Stimulated activated CD8-positive, alpha-beta memory T cell treated with anti-CD3 and anti-CD28 coated beads, Interleukin-15, amount 100 ng/mL, for 1 hour (primary cell): ENCODE measurements at regions not wholly inside any gene's neighbourhood (a gene's known extent, or its start where the extent isn't known, plus 50 kb on each side); places are given as distances from the start of the nearest gene placed in this dataset.

Experiments
- DNase-seq: peaks from one replicate; pipeline ENCODE4 v3.0.0-alpha.2; 2020; ENCODE audit warnings: low read depth

DNA sequence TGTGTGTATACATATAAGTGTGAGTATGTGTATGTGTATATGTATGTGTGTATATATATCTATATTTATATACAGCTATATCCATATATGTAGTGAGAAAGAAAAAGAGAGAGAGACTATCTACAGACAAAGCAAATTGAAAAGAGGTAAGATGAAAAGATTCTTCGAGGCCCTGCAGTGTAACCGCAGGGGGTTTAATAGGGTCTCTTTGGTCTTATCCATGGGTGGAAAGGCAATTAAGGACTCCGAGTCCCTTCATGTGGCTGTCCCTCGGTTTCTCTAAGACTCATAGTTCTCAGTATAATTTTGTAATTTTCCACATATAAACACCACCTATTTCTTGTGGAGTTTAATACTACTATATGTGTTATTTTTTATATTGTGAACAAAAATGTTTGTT, 50.6 kb upstream of the JAZF1 start:
- no peak for DNase-seq

DNA sequence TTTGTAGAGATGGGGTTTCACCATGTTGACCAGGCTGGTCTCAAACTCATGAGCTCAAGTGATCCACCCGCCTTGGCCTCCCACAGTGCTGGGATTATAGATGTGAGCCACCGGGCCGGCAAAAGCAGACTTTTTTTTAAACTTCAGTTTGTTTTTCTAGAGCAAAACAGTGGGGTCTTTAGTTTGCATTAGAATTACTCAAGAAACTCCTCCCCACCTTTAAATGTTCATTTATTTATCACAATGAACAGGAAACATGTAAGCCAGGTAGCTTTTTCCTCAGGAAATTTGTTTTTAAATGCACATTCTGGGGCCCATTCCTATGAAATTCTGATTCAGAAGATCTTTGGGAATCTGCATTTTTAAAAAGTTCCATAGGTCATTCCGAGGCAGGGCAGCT, 56.0 kb upstream of the JAZF1 start:
- DNase-seq, result no peak

DNA sequence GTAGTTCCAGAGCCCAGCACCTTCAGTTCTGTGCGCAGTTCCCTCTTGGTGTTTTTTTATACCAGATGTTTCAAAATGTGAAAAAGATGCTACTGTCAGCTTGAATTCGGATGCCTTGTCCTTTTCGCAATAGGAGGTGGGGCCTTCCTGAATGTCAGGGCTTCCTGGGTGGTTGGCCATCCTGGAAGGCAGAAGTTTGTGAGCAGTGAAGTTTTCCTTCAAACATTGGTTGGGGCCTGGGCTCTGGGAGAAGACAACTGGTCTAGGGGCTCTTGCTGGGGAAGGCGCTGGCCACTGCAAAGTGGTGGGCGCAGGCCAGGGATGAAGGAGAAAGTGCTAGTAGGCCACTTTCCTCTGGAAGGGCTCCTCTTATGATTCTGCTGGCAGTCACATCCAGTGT, 56.8 kb upstream of the JAZF1 start:
- no peak for DNase-seq

DNA sequence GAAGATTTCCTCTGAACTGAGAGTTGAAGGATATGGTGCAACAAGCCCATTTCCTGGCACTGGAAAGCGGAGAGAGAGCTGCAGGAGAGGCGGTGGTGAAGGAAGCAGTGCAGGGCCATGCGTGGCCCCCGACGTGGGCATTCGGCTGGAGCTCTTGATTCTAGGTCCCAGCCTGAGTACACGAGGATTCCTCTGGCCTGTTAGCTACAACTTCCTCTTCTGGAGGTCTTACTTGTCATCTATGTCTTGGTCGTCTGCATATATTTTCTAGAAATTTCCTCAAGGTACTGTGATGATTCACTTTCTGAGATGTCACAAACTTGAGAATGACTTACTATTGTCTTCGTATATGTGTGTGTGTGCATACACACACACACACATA, 59.2 kb upstream of the JAZF1 start:
- no peak for DNase-seq

DNA sequence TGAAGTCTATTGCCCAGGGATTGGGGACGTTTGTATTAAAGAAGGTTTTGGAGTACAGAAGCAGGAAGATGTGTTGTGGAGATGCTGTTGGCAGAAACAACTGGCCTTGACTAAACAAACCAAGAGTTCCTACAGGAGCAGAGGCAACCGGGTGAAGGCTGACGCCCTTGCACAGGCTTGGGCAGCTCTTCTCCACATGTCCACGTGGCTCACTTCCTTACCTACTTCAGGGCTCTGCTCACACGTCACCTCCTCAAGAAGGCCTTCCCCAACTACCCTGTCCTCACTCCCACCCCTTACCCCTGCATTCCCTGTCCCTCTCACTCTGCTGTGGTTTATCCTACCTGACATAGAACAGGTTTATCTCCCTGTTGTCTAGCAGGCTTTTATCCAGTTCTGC, 59.9 kb upstream of the JAZF1 start:
- DNase-seq, result no peak

DNA sequence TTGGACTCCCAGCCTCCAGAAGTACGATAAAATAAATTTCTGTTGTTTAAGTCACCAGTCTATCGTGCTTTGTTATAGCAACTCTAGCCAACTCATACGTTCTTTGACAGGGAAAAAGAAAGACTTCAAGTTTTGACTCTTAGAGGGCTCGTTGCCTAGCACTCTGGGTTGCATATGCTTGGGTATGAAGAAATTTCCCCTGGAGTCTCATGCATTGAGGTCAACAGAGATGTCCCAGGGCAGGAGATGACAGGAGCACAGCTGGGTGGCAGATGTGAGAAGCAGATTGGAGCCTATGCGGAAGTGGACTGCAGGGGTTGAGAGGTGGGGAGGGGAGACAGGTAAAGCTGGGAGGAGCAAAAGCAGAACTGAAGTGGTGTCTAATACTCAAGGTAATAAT, 63.3 kb upstream of the JAZF1 start:
- DNase-seq, result no peak

DNA sequence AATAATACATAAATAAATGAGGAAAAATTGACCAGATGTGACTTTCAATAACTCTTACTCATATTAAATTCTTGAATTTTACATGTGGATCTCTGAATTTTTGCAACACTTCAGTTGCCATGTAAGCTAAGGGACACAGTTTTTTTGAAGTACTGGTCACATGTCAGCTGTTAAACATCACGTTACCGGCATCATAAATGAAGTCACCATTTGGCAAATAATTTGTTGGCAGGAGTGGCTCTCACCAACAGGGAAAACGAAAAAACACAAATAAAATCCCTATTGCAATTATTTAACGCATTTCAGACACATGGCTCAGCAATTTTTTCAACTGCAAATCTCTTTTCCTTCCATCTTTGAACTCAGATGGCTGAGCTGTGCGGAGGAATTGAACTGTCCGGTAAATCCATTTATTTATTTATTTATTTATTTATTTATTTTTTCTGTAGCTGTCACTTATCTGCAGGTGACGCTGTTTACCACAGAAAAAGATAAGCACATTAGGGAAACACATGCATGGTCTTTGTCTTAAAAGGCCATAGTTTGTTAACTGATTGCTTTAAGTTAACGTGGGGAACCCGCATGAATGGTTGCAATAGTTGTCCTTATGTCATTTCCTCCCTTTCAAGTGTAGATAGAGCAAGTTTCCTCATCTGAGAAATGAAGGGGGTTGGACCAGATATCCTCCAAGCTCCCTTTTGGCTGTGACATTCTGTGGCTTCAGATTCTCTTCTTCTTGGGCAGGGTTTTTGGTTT, 64.7 kb upstream of the JAZF1 start:
- DNase-seq, result no peak

DNA sequence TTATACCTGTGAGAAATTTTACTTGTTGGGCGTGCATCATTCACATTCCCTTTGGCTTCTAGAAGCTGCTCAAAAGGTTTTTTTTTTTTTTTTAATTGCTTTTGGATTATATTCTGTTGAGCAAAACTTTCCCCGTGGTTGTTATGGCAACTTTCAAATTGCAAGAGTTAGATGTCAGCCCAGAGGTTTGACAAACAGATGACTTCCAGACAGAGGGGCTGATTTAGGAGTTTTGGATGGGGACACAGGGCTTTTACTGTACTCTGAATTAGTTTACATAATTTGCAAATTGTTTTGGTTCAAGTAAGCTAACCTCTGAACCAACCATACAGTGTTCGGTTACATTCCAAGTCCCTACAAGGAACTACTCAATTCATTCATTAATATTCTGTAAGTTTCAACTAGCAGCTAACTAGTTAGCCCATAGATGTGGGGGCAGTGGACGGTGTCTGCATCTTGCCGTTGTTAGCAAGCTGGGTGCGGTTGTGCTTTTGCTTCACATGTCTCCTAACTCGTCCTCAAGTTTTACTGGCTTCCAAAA, 66.4 kb upstream of the JAZF1 start:
- no peak for DNase-seq

DNA sequence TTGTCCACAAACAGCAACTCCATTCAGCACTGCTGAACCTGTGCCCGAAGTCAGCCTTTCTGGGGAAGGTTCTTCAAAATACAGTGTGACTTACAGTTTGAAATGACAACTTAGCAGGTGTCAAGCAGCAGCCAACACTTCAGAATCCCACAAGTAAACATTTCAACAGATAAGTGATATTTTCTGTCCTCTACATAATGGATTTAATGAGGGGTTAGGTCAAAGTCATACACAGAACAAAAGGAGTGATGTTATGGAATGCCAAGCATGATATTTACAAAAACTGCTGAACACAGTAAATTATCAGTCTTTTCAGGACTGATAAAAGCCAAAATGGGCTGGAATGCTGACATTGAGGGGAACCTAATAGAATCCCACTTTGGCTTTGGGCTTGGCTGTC, 77.6 kb upstream of the JAZF1 start:
- no peak for DNase-seq

DNA sequence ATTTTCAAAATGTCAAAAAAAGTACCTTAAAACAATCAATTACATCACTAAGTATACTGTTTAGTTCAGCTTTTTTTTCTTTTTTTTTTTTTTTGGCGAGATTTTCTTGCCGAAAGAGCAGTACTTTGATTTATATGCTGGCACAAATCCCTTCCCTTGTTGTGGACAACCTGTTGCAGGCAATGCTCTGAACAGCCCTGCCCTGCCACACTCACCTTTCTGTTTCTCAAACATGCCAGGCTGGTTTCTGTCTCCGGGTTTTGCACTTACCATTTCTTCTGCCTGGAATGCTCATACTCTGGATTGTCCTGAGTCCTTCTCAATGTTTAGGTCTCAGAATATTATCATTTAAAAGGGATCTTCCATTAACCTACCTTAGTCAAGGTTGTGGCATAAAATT, 80.4 kb upstream of the JAZF1 start:
- DNase-seq, result no peak

DNA sequence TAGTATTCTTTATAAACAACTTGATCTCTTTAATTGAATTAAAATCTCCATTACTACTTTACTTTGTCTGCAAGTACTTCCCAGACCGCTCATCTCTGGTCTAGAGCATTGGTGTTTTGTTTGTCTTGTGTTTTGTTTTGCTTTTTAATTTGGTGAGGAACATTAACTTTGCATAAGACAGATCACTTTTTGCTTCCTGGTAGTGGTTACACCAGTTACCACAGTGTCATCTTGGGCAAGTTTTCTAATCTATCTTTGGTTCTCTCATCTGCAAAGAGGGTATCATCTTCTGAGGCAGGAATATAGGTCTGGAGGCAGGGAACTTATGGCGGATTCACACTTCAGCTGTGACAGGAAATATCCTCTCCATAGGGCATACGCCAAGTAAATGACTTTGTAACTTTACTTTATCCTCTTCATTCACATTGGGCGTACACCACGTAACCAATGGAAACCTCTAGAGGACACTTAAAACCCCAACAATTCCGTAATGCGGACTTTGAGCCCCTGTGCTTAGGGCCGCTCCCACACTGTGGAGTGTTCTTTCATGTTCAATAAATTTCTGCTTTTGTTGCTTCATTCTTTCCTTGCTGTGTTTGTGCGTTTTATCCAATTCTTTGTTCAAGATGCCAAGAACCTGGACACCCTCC, 83.2 kb upstream of the JAZF1 start:
- no peak for DNase-seq

DNA sequence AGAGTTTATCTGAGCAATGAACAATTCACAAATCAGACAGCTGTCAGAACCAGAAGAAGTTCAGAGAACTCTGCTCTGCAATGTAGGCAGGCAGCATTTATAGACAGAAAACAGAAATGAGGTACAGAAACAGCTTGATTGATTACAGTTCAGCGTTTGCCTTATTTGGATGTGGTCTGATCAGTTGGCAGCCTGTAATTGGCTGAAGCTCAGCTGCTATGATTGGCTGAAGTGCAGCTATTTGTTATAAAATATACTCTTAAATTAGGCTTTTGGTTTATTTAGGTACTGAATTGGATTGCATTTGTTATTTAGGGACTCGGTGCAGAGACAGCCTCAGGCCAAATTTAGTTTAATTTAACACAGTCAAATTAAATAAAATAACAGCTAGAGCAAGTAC, 85.8 kb upstream of the JAZF1 start:
- no peak for DNase-seq

DNA sequence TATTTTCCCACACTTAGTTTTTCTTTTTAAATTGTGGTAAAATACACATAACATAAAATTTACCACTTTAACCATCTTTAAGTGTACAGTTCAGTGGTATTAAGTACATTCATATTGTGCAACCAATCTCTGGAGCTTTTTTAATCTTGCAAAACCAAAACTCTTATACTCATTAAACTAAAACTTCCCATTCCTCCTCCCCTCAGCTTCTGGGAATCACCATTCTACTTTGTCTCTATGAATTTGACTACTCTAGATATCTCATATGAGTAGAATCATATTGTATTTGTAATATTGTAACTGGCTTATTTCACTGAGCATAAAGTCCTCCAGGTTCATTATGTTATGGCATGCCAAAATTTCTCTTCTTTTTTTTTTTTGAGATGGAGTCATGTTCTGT, 86.4 kb upstream of the JAZF1 start:
- no peak for DNase-seq

DNA sequence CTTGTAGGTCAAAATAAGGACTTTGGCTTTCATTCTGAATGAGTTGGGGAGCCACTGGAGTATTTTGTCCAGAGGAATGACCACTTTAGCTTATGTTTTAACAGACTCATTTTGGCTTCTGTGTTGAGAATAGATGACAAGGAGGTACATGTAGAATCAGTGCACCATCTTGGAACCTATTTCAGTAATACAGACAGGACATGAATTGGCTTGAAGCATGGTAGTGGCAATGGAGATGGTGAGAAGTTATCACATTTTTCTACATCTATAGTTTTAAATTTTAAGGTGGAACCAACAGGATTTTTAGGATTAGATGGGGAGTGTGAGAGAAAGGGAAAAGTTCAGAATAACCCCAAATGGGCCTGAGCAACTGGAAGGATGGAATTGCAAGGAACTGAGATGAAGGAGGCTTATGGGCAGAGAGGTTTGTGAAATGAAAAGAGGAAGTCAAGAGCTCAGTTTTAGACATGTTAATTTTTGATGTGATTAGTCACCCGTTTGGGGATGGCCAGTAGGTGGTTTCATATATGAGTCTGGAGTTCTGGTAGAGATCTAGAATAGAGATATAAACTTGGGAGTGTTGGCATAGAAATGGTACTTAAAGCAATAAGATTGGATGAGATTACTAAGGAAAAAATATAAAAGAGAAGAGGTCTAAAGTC, 89.2 kb upstream of the JAZF1 start:
- DNase-seq, result no peak

DNA sequence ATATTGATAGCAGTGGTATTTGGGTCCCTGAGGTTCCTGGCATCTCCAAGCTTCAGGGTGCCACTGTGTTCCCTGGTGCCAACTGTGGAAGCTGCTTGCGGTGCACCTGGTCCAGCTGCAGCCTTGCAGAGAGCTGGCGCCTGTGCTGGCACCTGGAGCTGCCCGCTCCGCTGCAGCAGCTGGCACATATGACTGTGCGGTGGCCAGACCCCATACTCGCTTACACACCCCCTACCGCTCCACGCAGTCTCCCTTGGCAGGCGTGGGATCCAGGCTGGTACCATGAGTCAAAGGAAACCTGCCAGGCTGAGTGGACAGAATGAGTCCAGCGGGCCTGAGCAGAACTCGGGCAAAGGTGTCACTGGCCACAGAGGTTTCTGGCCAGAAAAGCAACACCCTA, 89.9 kb upstream of the JAZF1 start:
- no peak for DNase-seq

DNA sequence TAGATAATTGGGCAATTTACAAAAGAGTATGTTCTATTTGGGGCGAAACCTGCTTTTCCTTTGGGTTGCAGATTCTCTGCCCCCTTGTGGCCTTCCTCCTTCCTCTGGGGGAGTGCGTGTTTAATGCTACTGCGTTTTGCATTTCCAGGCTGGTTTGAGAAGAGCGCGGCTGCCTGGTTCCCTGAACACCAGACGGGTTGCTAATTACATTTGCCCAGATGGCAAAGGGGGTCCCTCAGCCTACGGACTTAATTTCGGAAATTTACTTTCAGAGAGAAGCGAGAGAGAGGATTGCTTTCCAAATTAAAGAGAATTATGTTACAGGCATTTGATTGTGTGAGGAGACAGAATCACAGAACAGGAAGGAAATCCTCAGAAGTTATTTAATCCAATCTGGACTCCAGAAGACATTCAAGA, 91.9 kb upstream of the JAZF1 start:
- DNase-seq, result no peak

DNA sequence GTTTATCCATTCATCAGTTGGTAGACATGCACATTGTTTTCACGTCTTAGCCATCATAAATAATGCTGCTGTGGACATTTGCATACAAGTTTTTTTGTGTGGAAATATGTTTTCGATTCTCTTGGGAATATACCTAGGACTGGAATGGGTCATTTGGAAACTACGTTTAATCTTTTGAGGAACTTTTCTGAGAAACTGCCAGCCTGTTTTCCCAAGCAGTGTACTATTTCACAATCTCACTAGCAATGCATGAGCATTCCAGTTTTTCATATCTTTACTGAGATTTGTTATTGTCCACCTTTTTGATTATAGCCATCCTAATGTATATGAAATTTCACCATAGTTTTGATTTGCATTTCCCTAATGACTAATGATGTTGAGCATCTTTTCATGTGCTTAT, 95.7 kb upstream of the JAZF1 start:
- DNase-seq, result no peak

DNA sequence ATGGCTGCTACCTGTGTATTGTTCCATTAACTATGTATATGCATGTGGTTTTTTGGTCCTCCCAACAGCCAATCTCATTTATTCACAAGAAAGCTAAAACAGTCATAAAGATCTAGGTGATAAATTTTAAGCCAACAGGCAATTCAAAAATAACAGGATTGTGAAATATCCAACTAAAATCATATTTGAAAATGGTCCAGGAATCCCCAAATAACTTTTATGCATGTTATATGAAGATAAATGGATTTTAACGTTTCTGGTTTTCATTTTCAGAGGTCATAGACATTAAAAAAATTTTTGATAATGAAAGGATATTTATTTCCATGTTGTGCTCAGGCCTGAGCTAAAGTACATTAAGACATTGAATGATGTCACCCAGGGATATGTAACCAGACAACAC, 96.8 kb upstream of the JAZF1 start:
- DNase-seq, result no peak

DNA sequence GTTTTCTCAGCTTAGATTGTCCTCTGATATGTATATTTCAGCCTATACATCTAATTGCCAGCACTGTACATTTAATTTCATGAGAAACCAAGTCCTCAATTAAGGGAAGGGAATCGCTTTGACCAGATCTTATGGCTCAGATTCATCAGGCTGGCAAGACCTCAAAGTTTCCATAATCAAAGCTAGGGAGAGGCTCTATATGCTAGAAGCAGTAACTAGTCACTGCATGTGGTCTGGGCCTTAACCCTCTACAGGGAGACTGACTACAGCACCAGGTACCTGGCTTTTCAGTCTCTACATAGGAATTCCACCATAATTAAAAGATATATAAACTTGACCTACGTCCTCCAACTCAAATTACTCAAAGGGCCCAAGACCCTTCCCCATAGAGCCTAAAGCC, 97.4 kb upstream of the JAZF1 start:
- no peak for DNase-seq

DNA sequence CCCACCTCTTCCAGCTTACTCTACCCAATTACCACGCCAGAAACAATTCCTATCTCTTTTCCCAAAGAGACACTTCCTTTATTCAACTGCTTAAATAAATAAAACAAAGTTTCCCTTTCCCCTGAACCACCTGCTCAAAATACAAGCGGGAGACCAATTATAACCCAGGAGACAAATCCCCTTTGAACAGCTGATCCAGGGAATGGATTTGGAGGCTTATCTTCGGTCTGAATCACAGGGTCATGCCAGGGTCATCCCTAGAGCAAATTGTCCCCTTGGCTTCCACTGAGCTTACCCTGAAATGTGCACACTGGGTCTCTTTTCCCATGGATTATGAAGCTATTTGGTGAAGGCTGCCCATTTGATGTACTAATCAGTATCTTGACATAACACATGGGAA, 99.9 kb upstream of the JAZF1 start:
- DNase-seq, result no peak

DNA sequence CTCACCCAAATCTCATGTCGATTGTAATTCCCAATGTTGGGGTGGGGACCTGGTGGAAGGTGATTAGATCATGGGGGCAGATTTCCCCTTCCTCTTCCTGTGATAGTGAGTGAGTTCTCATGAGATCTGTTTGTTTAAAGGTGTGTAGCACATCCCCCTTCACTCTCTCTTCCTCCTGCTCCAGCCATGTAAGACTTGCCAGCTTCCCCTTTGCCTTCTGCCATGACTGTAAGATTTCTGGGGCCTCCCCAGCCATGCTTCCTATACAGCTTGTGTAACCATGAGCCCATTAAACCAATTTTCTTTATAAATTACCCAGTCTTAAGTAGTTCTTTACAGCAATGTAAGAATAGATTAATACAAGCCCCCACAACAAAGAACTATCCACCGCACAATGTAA, 109.9 kb upstream of the JAZF1 start:
- no peak for DNase-seq

DNA sequence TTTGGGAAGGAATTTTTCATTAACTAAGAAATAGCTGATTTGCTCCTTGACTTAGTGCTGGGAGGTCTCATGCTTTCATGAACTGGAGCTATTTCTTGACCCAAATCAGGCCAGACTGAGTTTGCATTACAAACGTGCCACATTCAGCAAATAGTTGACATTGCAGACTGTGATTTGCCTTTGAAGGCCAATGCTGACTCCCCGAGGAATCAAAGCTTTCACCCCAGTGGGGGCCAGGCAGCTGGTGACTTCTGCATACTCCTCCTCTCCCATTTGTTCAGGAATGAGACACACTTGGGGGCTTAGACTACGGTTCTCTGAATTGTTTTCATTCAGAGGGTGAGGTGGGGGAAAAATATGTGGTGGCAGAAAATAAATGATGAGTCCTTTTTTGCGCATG, 111.0 kb upstream of the JAZF1 start:
- no peak for DNase-seq

DNA sequence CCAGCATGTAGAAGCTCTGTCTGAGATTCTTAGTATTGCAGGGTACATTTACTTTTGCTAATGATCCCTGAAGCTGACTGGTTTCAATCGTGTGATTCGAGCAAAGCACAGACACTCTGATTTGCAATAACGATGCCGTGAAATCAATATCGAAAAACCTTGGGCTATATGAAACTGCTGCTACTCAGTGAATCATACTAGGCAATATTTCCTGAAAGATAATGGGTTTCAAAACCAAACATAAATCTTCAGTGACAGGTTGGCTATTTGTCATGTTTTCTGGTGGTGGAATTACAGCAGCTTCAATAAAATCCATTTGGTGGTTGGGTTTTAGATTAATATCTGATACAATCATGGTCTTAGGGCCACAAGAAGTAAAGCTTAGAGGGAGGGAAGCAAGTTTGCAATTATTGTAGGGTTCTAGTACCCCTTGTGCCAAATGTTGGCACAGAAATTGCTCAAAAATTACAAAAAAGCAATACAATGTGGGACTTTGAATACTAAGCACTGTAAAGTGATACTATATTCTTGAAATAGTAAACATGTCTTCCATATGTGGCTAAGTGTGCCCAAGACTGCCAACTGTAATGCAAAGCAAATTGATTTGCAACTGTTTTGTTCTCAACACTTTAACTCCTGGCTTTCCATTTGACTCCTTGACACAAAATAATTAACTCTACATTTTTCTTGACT, 112.4 kb upstream of the JAZF1 start:
- no peak for DNase-seq
